ENCODE measurements at regions not wholly inside any gene's neighbourhood (a gene's known extent, or its start where the extent isn't known, plus 50 kb on each side); places are given as distances from the start of the nearest gene placed in this dataset.

GRCh38 chr1:88351960-88352359 lies 332.1 kb upstream of the PKN2 start:
- TF ChIP-seq CSDC2 (CRISPR knock-in tag; IDR thresholded peaks at IDR 0.05), result no peak
- TF ChIP-seq ZNF70 (CRISPR knock-in tag; IDR thresholded peaks at IDR 0.05), result no peak
- no peak for TF ChIP-seq ZFP30 (CRISPR knock-in tag; IDR thresholded peaks at IDR 0.05)
- no peak for TF ChIP-seq POU6F1 (CRISPR knock-in tag; IDR thresholded peaks at IDR 0.05; ENCODE audit: borderline replicate concordance, low read depth)
- no peak for TF ChIP-seq ESRRG (CRISPR knock-in tag; IDR thresholded peaks at IDR 0.05)
- TF ChIP-seq ZNF8 (CRISPR knock-in tag; IDR thresholded peaks at IDR 0.05), result no peak
- no peak for TF ChIP-seq GLIS3 (CRISPR knock-in tag; IDR thresholded peaks at IDR 0.05)
- no peak for TF ChIP-seq ISL1 (CRISPR knock-in tag; IDR thresholded peaks at IDR 0.05)
- no peak for TF ChIP-seq ZNF565 (CRISPR knock-in tag; conservative IDR thresholded peaks at IDR 0.05; ENCODE audit: low read depth)
- TF ChIP-seq TSHZ2 (CRISPR knock-in tag; IDR thresholded peaks at IDR 0.05), result no peak
- no peak for TF ChIP-seq ZC3H10 (CRISPR knock-in tag; IDR thresholded peaks at IDR 0.05)
- ATAC-seq, result no peak

GRCh38 chr1:88354256-88354655 lies 329.8 kb upstream of the PKN2 start:
- no peak for ATAC-seq

GRCh38 chr1:88357729-88358128 lies 326.3 kb upstream of the PKN2 start:
- TF ChIP-seq BACH2 (CRISPR knock-in tag; IDR thresholded peaks at IDR 0.05; ENCODE audit: borderline replicate concordance), result no peak
- no peak for ATAC-seq

More at GRCh38 chr1:88354256-88354655, 329.8 kb upstream of the PKN2 start:
- TF ChIP-seq TSHZ2 (CRISPR knock-in tag; IDR thresholded peaks at IDR 0.05) (no peak), ZNF70 (CRISPR knock-in tag; IDR thresholded peaks at IDR 0.05) (no peak), ZNF8 (CRISPR knock-in tag; IDR thresholded peaks at IDR 0.05) (no peak), RARB (CRISPR knock-in tag; IDR thresholded peaks at IDR 0.05) (no peak)

- ATAC-seq, result no peak
- TF ChIP-seq BACH2 (CRISPR knock-in tag; IDR thresholded peaks at IDR 0.05; ENCODE audit: borderline replicate concordance) (no peak), ARNTL (CRISPR knock-in tag; IDR thresholded peaks at IDR 0.05; ENCODE audit: borderline replicate concordance, low read depth) (no peak), RARB (CRISPR knock-in tag; IDR thresholded peaks at IDR 0.05) (no peak), CSRNP3 (CRISPR knock-in tag; IDR thresholded peaks at IDR 0.05) (no peak), ZNF565 (CRISPR knock-in tag; conservative IDR thresholded peaks at IDR 0.05; ENCODE audit: low read depth) (no peak), ZNF8 (CRISPR knock-in tag; IDR thresholded peaks at IDR 0.05) (no peak), ISL1 (CRISPR knock-in tag; IDR thresholded peaks at IDR 0.05) (no peak), TCF4 (CRISPR knock-in tag; IDR thresholded peaks at IDR 0.05; ENCODE audit: borderline replicate concordance) (no peak), ZFP3 (CRISPR knock-in tag; IDR thresholded peaks at IDR 0.05) (no peak), CREB5 (CRISPR knock-in tag; IDR thresholded peaks at IDR 0.05; ENCODE audit: low read depth) (no peak), ESRRG (CRISPR knock-in tag; IDR thresholded peaks at IDR 0.05) (no peak), SNAI2 (CRISPR knock-in tag; IDR thresholded peaks at IDR 0.05) (no peak), GLIS3 (CRISPR knock-in tag; IDR thresholded peaks at IDR 0.05) (no peak)
Observed at GRCh38 chr1:88371436-88372023, 312.5 kb upstream of the PKN2 start.
